ENCODE measurements at regions not wholly inside any gene's neighbourhood (a gene's known extent, or its start where the extent isn't known, plus 50 kb on each side); places are given as distances from the start of the nearest gene placed in this dataset.

DNA sequence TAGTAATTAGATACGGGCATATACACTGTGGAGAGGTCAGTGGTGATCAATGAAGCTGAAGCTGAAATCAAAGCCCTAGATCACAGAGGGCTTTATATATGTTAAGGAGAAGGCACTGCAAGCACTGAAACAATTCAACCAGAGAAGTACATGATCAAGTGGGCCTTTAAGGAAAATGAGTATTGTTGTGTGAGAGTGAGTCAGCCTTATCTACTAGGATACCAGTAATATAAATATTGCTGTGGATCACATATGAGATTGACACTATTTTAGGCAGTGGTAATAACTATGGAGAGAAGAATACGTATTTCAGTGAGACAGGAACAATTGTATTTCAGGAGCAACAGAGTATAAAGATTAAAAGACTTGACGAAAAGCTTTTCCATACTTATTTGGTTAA is 1172.2 kb upstream of the GJE1 start:
- ChIA-PET POLR2A (no interaction called here), CTCF (no interaction called here)
- H3K4me3 Mint-ChIP-seq, result no peak overlapping the region
- no peak overlapping the region for H3K27ac Mint-ChIP-seq
- intact Hi-C loops (cut with micrococcal nuclease), result no loop called here
- no peaks in the 10 kb centered on the region for H3K4me1 Mint-ChIP-seq (ENCODE audit: low read depth)
- DNase-seq, result no peak
- H3K36me3 Mint-ChIP-seq, result no peaks in the 10 kb centered on the region
- no peaks in the 10 kb centered on the region for H3K9me3 Mint-ChIP-seq
- peaks cover 2% of the 10 kb centered on the region for H3K27me3 Mint-ChIP-seq

- intact Hi-C loops (cut with micrococcal nuclease), result no loop called here
- no peaks in the 10 kb centered on the region for H3K27me3 Mint-ChIP-seq
- CTCF ChIA-PET, result no interaction called here
- no peak overlapping the region for H3K27ac Mint-ChIP-seq
- H3K4me1 Mint-ChIP-seq (ENCODE audit: low read depth), result no peaks in the 10 kb centered on the region
- no peaks in the 10 kb centered on the region for H3K36me3 Mint-ChIP-seq
- no peak overlapping the region for H3K4me3 Mint-ChIP-seq
- POLR2A ChIA-PET, result no interaction called here
- no peak for DNase-seq
- H3K9me3 Mint-ChIP-seq, result peaks cover 3% of the 10 kb centered on the region
These were observed 1175.3 kb upstream of the GJE1 start for GRCh38 chr6:140957386-140957785.

DNA sequence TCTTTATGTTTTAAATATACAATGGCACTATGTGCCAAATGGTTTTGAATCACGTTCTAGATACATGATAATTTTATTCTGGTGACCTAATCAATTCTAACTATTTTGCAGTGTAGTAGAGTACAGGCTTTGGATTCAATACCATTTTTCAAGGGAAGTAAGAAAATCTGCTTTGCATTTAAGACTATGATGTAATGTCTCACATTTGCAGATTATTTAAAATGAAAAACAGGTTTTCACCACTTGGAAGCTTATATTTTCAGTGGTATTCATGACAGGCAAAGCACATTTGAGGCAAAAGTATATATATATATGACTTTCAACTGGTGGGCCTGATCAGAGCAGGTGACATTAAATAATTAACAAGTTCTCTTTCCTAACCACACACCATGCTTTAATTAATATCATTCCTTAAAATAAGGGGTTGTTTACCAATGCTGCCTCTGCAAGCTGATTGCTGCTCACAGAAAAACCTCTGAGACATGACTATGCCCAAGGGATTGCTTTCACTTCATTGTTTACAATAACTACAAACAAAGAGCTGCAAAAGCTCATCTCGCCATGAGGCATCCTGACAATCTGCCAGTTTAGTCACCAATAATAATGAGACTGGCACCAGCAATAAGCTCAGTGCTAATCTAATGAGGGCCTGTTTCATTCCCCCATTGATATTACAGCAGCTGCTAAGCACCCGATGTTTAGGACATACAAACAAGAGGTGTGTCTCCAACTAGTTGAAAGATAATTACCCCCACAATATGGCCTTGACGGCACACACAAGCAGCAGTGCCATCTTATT is 1176.0 kb upstream of the GJE1 start:
- peaks cover 3% of the 10 kb centered on the region for H3K9me3 Mint-ChIP-seq
- no peak overlapping the region for H3K27ac Mint-ChIP-seq
- no peaks in the 10 kb centered on the region for H3K36me3 Mint-ChIP-seq
- intact Hi-C loops (cut with micrococcal nuclease), result no loop called here
- no peak overlapping the region for H3K4me3 Mint-ChIP-seq
- POLR2A ChIA-PET, result no interaction called here
- H3K4me1 Mint-ChIP-seq (ENCODE audit: low read depth), result no peaks in the 10 kb centered on the region
- H3K27me3 Mint-ChIP-seq, result no peaks in the 10 kb centered on the region
- DNase-seq, result no peak
- CTCF ChIA-PET, result no interaction called here

- POLR2A ChIA-PET, result no interaction called here
- Mint-ChIP-seq H3K4me3 (no peak overlapping the region), H3K27ac (no peak overlapping the region), H3K4me1 (ENCODE audit: low read depth) (no peaks in the 10 kb centered on the region), H3K9me3 (peaks cover 11% of the 10 kb centered on the region), H3K27me3 (no peaks in the 10 kb centered on the region), H3K36me3 (no peaks in the 10 kb centered on the region)
- intact Hi-C loops (cut with micrococcal nuclease), result no loop called here
- no peak for DNase-seq
- CTCF ChIA-PET, result no interaction called here
These were observed 1192.3 kb upstream of the GJE1 start for GRCh38 chr6:140940251-140940925.

- H3K9me3 Mint-ChIP-seq, result no peaks in the 10 kb centered on the region
- H3K27me3 Mint-ChIP-seq, result peaks cover 2% of the 10 kb centered on the region
- ChIA-PET POLR2A (no interaction called here), CTCF (no interaction called here)
- H3K36me3 Mint-ChIP-seq, result no peaks in the 10 kb centered on the region
- no peaks in the 10 kb centered on the region for H3K4me1 Mint-ChIP-seq (ENCODE audit: low read depth)
- H3K4me3 Mint-ChIP-seq, result no peak overlapping the region
- intact Hi-C loops (cut with micrococcal nuclease), result no loop called here
- H3K27ac Mint-ChIP-seq, result no peak overlapping the region
- DNase-seq, result no peak
These were observed 1199.8 kb upstream of the GJE1 start for GRCh38 chr6:140932909-140933308.

DNA sequence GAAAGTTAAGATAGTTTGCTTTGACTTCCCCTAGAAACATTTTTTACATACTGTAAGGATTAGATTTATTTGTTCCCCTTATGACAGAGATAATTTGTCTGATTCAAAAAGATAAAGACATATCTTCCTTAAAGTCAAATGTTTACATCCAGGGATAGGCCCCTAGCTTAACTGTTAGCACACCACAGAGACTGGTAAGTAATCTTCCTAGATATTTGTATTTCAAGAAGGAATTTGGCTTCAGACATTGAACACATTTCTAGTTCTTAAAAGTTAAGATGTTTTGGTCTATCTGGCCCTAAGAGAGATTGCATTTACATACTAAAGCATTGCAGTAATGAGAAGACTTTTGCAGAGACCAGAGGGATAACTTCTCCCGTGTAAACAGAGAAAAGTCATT is 1201.1 kb upstream of the GJE1 start:
- Mint-ChIP-seq H3K4me1 (ENCODE audit: low read depth) (no peaks in the 10 kb centered on the region), H3K36me3 (no peaks in the 10 kb centered on the region), H3K4me3 (no peak overlapping the region), H3K27ac (no peak overlapping the region), H3K27me3 (peaks cover 2% of the 10 kb centered on the region), H3K9me3 (no peaks in the 10 kb centered on the region)
- ChIA-PET CTCF (no interaction called here), POLR2A (interaction anchor here (0.6 kb wide), 1 partner anchor 430 kb away, joined by 9 read pairs; no protein-coding TSS in a partner anchor)
- intact Hi-C loops (cut with micrococcal nuclease), result no loop called here
- no peak for DNase-seq

DNA sequence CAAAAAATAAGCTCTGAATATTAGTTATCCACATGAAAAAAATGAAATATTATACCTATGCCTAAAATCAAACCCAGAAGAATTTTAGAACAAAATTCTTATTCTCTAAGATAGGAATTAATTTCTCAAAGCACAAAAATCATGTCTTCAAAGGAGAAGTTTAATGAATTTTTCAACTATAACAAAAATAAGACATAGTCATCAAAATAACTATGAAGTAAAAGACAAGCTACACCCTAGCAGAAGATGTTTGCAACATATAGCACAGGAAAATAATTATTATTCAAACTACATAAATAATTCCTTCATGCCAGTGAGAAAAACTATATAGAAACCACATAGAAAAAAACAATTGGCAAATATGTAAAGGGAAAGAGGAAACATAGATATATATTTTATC is 1203.6 kb upstream of the GJE1 start:
- intact Hi-C loops (cut with micrococcal nuclease), result no loop called here

GRCh38 chr6:140923048-140923447 is 1209.7 kb upstream of the GJE1 start:
- intact Hi-C loops (cut with micrococcal nuclease), result no loop called here
- Mint-ChIP-seq H3K9me3 (no peaks in the 10 kb centered on the region), H3K36me3 (no peaks in the 10 kb centered on the region), H3K4me3 (no peak overlapping the region), H3K4me1 (ENCODE audit: low read depth) (peaks cover 2% of the 10 kb centered on the region), H3K27ac (no peak overlapping the region), H3K27me3 (peaks cover 3% of the 10 kb centered on the region)
- DNase-seq, result no peak
- ChIA-PET POLR2A (no interaction called here), CTCF (no interaction called here)

More for the DNA sequence above, 1203.6 kb upstream of the GJE1 start:
- ChIA-PET CTCF (no interaction called here), POLR2A (no interaction called here)
- H3K27me3 Mint-ChIP-seq, result peaks cover 2% of the 10 kb centered on the region
- H3K36me3 Mint-ChIP-seq, result no peaks in the 10 kb centered on the region
- H3K9me3 Mint-ChIP-seq, result no peaks in the 10 kb centered on the region
- DNase-seq, result no peak
- no peaks in the 10 kb centered on the region for H3K4me1 Mint-ChIP-seq (ENCODE audit: low read depth)
- H3K4me3 Mint-ChIP-seq, result no peak overlapping the region
- H3K27ac Mint-ChIP-seq, result no peak overlapping the region

- ChIA-PET POLR2A (no interaction called here), CTCF (interaction anchor here (1.1 kb wide), 2 partner anchors 1041 to 1552 kb away, joined by 4 to 8 read pairs; no protein-coding TSS in a partner anchor)
- peaks cover 5% of the 10 kb centered on the region for H3K27me3 Mint-ChIP-seq
- intact Hi-C loops (cut with micrococcal nuclease), result loop anchor here (1.0 kb wide), 3 partner anchors 641 to 1552 kb away; no protein-coding TSS in a partner anchor
- no peaks in the 10 kb centered on the region for H3K36me3 Mint-ChIP-seq
- H3K9me3 Mint-ChIP-seq, result no peaks in the 10 kb centered on the region
- H3K4me3 Mint-ChIP-seq, result no peak overlapping the region
- H3K27ac Mint-ChIP-seq, result no peak overlapping the region
- peaks cover 7% of the 10 kb centered on the region for H3K4me1 Mint-ChIP-seq (ENCODE audit: low read depth)
- no peak for DNase-seq
These were observed 1211.1 kb upstream of the GJE1 start for GRCh38 chr6:140921366-140922226.

GRCh38 chr6:140917911-140918310 is 1214.8 kb upstream of the GJE1 start:
- ChIA-PET POLR2A (no interaction called here), CTCF (interaction anchor here (0.6 kb wide), 2 partner anchors 20 to 69 kb away, joined by 3 read pairs; no protein-coding TSS in a partner anchor)
- no peak overlapping the region for H3K27ac Mint-ChIP-seq
- intact Hi-C loops (cut with micrococcal nuclease), result no loop called here
- H3K36me3 Mint-ChIP-seq, result no peaks in the 10 kb centered on the region
- H3K9me3 Mint-ChIP-seq, result no peaks in the 10 kb centered on the region
- H3K4me3 Mint-ChIP-seq, result no peak overlapping the region
- H3K4me1 Mint-ChIP-seq (ENCODE audit: low read depth), result peaks cover 7% of the 10 kb centered on the region
- peaks cover 5% of the 10 kb centered on the region for H3K27me3 Mint-ChIP-seq
- DNase-seq, result no peak

DNA sequence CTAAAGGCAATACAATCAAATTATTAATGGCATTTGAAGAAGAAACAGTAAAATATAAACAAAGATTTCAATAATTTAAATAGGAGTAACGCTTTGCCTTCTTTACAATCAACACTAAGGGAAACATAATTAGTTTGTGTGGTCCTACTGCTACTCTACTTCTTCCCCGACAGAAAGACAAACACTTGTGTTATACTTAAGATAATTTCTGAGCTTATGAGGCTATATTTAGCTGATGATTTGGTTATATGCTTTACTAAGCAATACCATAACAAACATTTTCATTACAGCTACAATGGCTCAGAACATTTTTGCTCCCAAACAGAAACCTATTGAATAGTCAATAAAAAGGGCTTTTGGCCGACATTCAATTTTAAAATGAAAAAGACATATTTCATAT is 1217.2 kb upstream of the GJE1 start:
- Mint-ChIP-seq H3K4me1 (ENCODE audit: low read depth) (peaks cover 5% of the 10 kb centered on the region), H3K27ac (no peak overlapping the region), H3K9me3 (no peaks in the 10 kb centered on the region), H3K27me3 (peaks cover 4% of the 10 kb centered on the region), H3K4me3 (no peak overlapping the region), H3K36me3 (no peaks in the 10 kb centered on the region)
- POLR2A ChIA-PET, result no interaction called here
- DNase-seq, result no peak
- CTCF ChIA-PET, result no interaction called here
- intact Hi-C loops (cut with micrococcal nuclease), result no loop called here

- H3K36me3 Mint-ChIP-seq, result no peaks in the 10 kb centered on the region
- POLR2A ChIA-PET, result no interaction called here
- CTCF ChIA-PET, result no interaction called here
- intact Hi-C loops (cut with micrococcal nuclease), result no loop called here
- H3K4me1 Mint-ChIP-seq (ENCODE audit: low read depth), result peaks cover 5% of the 10 kb centered on the region
- DNase-seq, result no peak
- no peak overlapping the region for H3K4me3 Mint-ChIP-seq
- H3K9me3 Mint-ChIP-seq, result no peaks in the 10 kb centered on the region
- H3K27me3 Mint-ChIP-seq, result peaks cover 2% of the 10 kb centered on the region
- no peak overlapping the region for H3K27ac Mint-ChIP-seq
These were observed 1217.6 kb upstream of the GJE1 start for GRCh38 chr6:140915103-140915502.
